PFSK-1 (cell line): ENCODE measurements at regions not wholly inside any gene's neighbourhood (a gene's known extent, or its start where the extent isn't known, plus 50 kb on each side); places are given as distances from the start of the nearest gene placed in this dataset.

Source experiments
- FOXP2 ChIP-seq: optimal IDR thresholded peaks from 2 replicates; pipeline ENCODE3; 2011; ENCODE audit warnings: borderline replicate concordance, control low read depth, inconsistent platforms; ENCODE audit not compliant: insufficient read depth; ENCODE audit errors: extremely low read length, extremely low read depth
- POLR2AphosphoS5 ChIP-seq: IDR thresholded peaks from 2 replicates; pipeline ENCODE4 v1.6.1; 2012; ENCODE audit warnings: low read depth, mild to moderate bottlenecking, control low read depth, low read length, moderate library complexity
- SIN3A ChIP-seq: IDR thresholded peaks from 2 replicates; pipeline ENCODE4 v1.6.1; 2012; ENCODE audit warnings: mild to moderate bottlenecking, low read length, moderate library complexity, borderline replicate concordance; ENCODE audit not compliant: insufficient read depth
- TAF1 ChIP-seq: IDR thresholded peaks from 2 replicates; pipeline ENCODE4 v1.6.1; 2012; ENCODE audit warnings: low read length, control low read depth, borderline replicate concordance; ENCODE audit not compliant: insufficient read depth
- TF ChIP-seq, protein P1 (sequence below), 2 experiments: IDR thresholded peaks; 2 replicates each; pipeline versions ENCODE4 v1.6.1 to v1.8.0; 2011 to 2012; ENCODE audit warnings: low read depth in 2 of 2, low read length in 2 of 2, control low read depth in 1 of 2, inconsistent platforms in 1 of 2, mild to moderate bottlenecking in 1 of 2, moderate library complexity in 1 of 2; ENCODE audit not compliant: insufficient read depth in 1 of 2

DNA sequence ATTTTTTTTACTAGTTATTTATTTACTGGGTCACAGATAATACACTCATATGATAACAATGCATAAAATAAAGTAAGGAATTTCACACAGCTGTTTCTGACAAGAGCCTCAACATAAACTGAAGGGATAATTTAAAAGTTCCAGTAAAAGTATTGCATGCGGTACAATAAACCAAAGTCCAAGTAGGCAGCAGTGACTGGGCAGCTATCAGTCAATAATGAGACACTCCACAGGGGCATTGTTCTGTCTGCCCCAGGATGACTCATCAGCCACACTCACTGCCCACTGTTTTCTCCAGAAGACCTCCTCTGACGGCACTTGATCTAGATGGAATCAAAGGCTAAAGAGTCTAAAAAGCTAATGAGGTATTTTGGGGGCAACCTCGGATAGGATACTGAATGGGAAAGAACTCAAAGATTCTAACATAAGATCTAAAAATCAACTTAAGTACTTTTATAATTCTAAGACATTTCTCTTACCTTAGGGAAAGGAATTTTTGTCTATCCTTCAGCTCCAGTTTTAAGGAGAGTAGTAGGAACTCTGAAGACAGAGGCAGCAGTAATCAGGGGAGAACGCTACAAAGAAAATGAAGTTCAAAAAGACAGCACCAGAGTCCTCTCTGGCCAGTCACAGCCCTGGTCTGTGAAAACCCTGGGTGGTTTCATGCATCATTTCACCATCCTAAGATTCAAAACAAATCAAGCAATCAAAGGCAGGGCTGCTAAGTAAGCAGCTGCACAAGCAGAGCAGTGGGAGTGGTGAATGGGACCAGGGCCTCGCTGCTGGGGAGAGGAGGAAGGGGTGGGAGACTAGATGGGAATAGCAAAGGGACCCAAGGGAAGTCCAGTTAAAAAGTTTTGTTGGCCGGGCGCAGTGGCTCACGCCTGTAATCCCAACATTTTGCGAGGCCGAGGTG, 175.1 kb downstream of the AVL9 start:
- no peak for TF ChIP-seq TAF1
- TF ChIP-seq POLR2AphosphoS5: no peak
- TF ChIP-seq, protein P1, sequence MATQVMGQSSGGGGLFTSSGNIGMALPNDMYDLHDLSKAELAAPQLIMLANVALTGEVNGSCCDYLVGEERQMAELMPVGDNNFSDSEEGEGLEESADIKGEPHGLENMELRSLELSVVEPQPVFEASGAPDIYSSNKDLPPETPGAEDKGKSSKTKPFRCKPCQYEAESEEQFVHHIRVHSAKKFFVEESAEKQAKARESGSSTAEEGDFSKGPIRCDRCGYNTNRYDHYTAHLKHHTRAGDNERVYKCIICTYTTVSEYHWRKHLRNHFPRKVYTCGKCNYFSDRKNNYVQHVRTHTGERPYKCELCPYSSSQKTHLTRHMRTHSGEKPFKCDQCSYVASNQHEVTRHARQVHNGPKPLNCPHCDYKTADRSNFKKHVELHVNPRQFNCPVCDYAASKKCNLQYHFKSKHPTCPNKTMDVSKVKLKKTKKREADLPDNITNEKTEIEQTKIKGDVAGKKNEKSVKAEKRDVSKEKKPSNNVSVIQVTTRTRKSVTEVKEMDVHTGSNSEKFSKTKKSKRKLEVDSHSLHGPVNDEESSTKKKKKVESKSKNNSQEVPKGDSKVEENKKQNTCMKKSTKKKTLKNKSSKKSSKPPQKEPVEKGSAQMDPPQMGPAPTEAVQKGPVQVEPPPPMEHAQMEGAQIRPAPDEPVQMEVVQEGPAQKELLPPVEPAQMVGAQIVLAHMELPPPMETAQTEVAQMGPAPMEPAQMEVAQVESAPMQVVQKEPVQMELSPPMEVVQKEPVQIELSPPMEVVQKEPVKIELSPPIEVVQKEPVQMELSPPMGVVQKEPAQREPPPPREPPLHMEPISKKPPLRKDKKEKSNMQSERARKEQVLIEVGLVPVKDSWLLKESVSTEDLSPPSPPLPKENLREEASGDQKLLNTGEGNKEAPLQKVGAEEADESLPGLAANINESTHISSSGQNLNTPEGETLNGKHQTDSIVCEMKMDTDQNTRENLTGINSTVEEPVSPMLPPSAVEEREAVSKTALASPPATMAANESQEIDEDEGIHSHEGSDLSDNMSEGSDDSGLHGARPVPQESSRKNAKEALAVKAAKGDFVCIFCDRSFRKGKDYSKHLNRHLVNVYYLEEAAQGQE (IDR thresholded peaks at IDR 0.05; ENCODE audit: insufficient read depth in 1 of 2, low read depth in 2 of 2, low read length in 2 of 2): no peak
- no peak for TF ChIP-seq SIN3A
- TF ChIP-seq FOXP2: no peak
